ENCODE measurements at regions not wholly inside any gene's neighbourhood (a gene's known extent, or its start where the extent isn't known, plus 50 kb on each side); places are given as distances from the start of the nearest gene placed in this dataset.
"Not testable (repeated sequence)": the region's sequence is repeated elsewhere in the genome, so short reads cannot be mapped to it uniquely, and the experiment has no call there.

DNA sequence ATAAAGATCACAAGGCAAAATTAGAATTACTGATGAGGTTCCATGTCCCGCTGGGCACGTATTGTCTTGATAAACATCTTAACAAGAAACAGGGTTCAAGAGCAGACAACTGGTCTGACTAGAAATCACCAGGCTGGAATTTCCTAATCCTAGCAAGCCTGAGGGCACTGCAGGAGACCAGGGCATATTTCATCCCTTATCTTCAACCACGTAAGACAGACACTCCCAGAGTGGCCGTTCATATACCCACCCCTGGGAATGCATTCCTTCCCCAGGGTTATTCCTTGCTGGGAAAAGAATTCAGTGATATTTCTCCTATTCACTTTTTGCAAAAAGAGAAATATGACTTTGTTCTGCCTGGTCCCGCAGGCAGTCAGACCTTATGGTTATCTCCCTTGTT, 185.4 kb upstream of the RPRM start:
- TF ChIP-seq, protein P1, sequence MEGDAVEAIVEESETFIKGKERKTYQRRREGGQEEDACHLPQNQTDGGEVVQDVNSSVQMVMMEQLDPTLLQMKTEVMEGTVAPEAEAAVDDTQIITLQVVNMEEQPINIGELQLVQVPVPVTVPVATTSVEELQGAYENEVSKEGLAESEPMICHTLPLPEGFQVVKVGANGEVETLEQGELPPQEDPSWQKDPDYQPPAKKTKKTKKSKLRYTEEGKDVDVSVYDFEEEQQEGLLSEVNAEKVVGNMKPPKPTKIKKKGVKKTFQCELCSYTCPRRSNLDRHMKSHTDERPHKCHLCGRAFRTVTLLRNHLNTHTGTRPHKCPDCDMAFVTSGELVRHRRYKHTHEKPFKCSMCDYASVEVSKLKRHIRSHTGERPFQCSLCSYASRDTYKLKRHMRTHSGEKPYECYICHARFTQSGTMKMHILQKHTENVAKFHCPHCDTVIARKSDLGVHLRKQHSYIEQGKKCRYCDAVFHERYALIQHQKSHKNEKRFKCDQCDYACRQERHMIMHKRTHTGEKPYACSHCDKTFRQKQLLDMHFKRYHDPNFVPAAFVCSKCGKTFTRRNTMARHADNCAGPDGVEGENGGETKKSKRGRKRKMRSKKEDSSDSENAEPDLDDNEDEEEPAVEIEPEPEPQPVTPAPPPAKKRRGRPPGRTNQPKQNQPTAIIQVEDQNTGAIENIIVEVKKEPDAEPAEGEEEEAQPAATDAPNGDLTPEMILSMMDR (IDR thresholded peaks at IDR 0.05; ENCODE audit: control extremely low read depth in 1 of 3, insufficient read depth in 1 of 3, low read depth in 1 of 3, low read length in 3 of 3) = not testable (repeated sequence)
- TF ChIP-seq TCF12 (IDR thresholded peaks at IDR 0.05; ENCODE audit: low read depth, low read length); POLR2A (IDR thresholded peaks at IDR 0.05; ENCODE audit: control extremely low read depth in 1 of 2, low read depth in 2 of 2, low read length in 2 of 2); SIN3A (conservative IDR thresholded peaks at IDR 0.05 in 1 of 2, IDR thresholded peaks at IDR 0.05 in 1 of 2; ENCODE audit: low read depth in 1 of 2, low read length in 2 of 2); EZH2 (IDR thresholded peaks at IDR 0.05; ENCODE audit: low read depth, low read length, severe bottlenecking); TAF1 (IDR thresholded peaks at IDR 0.05; ENCODE audit: low read depth, low read length); RAD21 (IDR thresholded peaks at IDR 0.05 in 1 of 2, conservative IDR thresholded peaks at IDR 0.05 in 1 of 2; ENCODE audit: low read depth in 2 of 2, low read length in 2 of 2); POLR2AphosphoS5 (IDR thresholded peaks at IDR 0.05; ENCODE audit: low read depth, low read length); CREB1 (IDR thresholded peaks at IDR 0.05); BCL11A (IDR thresholded peaks at IDR 0.05; ENCODE audit: low read depth in 2 of 2, low read length in 2 of 2); TBP (IDR thresholded peaks at IDR 0.05; ENCODE audit: low read depth, low read length); SRF (IDR thresholded peaks at IDR 0.05; ENCODE audit: low read depth, low read length); JUN (IDR thresholded peaks at IDR 0.05; ENCODE audit: low read depth, low read length): not testable (repeated sequence)
- TF ChIP-seq, protein P2, sequence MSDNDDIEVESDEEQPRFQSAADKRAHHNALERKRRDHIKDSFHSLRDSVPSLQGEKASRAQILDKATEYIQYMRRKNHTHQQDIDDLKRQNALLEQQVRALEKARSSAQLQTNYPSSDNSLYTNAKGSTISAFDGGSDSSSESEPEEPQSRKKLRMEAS (IDR thresholded peaks at IDR 0.05) = not testable (repeated sequence)
